ENCODE measurements at regions not wholly inside any gene's neighbourhood (a gene's known extent, or its start where the extent isn't known, plus 50 kb on each side); places are given as distances from the start of the nearest gene placed in this dataset.
"Not testable (repeated sequence)": the region's sequence is repeated elsewhere in the genome, so short reads cannot be mapped to it uniquely, and the experiment has no call there.

GRCh38 chr1:213539464-213539863 is 448.3 kb upstream of the PROX1 start:
- no peak for DNase-seq (ENCODE audit: low spot score)
- in situ Hi-C loops (cut with MboI; ENCODE audit: low sequenced_read_pairs, unreplicated experiment) = no loop called here
- TF ChIP-seq CTCF (IDR thresholded peaks at IDR 0.05; ENCODE audit: borderline replicate concordance, control extremely low read depth, extremely low read depth, insufficient read depth, missing control alignments) = no peak

GRCh38 chr1:213541641-213542040 is 446.1 kb upstream of the PROX1 start:
- DNase-seq (ENCODE audit: low spot score) = no peak
- TF ChIP-seq CTCF (IDR thresholded peaks at IDR 0.05; ENCODE audit: borderline replicate concordance, control extremely low read depth, extremely low read depth, insufficient read depth, missing control alignments) = no peak
- in situ Hi-C loops (cut with MboI; ENCODE audit: low sequenced_read_pairs, unreplicated experiment) = no loop called here

- in situ Hi-C loops (cut with MboI; ENCODE audit: low sequenced_read_pairs, unreplicated experiment); DNase-seq (ENCODE audit: low spot score): not testable (repeated sequence)
Measured at GRCh38 chr1:213545181-213545580, 442.6 kb upstream of the PROX1 start.

GRCh38 chr1:213549982-213550381 is 437.8 kb upstream of the PROX1 start:
- in situ Hi-C loops (cut with MboI; ENCODE audit: low sequenced_read_pairs, unreplicated experiment) = no loop called here
- TF ChIP-seq CTCF (IDR thresholded peaks at IDR 0.05; ENCODE audit: borderline replicate concordance, control extremely low read depth, extremely low read depth, insufficient read depth, missing control alignments) = no peak
- DNase-seq (ENCODE audit: low spot score) = no peak

- in situ Hi-C loops (cut with MboI; ENCODE audit: low sequenced_read_pairs, unreplicated experiment) = no loop called here
- no peak for TF ChIP-seq CTCF (IDR thresholded peaks at IDR 0.05; ENCODE audit: borderline replicate concordance, control extremely low read depth, extremely low read depth, insufficient read depth, missing control alignments)
- no peak for DNase-seq (ENCODE audit: low spot score)
Measured at GRCh38 chr1:213550804-213551203, 437.0 kb upstream of the PROX1 start.

- no peak for TF ChIP-seq CTCF (IDR thresholded peaks at IDR 0.05; ENCODE audit: borderline replicate concordance, control extremely low read depth, extremely low read depth, insufficient read depth, missing control alignments)
- in situ Hi-C loops (cut with MboI; ENCODE audit: low sequenced_read_pairs, unreplicated experiment) = no loop called here
- no peak for DNase-seq (ENCODE audit: low spot score)
Measured at GRCh38 chr1:213552045-213552444, 435.7 kb upstream of the PROX1 start.

- in situ Hi-C loops (cut with MboI; ENCODE audit: low sequenced_read_pairs, unreplicated experiment) = no loop called here
Measured at GRCh38 chr1:213560226-213560625, 427.5 kb upstream of the PROX1 start.

More at GRCh38 chr1:213560226-213560625, 427.5 kb upstream of the PROX1 start:
- DNase-seq (ENCODE audit: low spot score) = no peak
- no peak for TF ChIP-seq CTCF (IDR thresholded peaks at IDR 0.05; ENCODE audit: borderline replicate concordance, control extremely low read depth, extremely low read depth, insufficient read depth, missing control alignments)
